ENCODE measurements at regions not wholly inside any gene's neighbourhood (a gene's known extent, or its start where the extent isn't known, plus 50 kb on each side); places are given as distances from the start of the nearest gene placed in this dataset.

DNA sequence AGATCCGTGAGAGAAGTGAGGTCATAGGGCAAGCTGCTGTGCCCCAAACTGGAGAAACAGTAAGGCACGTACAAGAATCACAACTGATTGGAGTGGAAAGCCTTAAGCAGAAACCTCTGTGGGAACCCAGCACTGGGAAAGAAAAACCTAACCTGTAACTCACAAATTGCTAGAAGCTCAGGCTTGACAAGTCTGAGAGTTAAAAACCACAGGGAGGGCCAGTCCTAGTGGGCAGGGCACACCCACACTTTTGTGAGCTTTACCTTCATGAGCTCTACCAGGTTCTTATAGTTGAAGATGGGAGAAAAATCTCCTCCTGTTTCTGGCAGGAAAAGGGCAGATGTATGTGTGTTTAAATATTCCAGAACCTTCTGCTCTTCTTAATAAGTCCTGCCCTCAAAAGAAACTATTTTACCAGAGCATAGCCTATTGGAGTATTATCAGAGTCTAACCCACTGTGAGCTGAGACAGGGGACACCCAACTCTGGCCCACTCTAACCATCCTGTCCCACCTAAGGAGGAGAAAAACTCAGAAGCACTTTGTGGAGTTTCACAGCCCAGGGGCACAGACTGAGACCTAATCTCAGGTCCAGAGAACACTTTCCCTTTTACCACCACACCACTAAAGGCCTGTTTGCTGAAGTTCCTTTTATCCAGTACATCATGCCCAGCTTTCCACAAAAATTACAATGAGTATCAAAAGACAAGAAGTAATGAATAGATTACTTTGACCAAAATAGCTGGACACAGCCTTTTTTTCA, 1265.7 kb upstream of the CHAC2 start:
- TF ChIP-seq, protein P1, sequence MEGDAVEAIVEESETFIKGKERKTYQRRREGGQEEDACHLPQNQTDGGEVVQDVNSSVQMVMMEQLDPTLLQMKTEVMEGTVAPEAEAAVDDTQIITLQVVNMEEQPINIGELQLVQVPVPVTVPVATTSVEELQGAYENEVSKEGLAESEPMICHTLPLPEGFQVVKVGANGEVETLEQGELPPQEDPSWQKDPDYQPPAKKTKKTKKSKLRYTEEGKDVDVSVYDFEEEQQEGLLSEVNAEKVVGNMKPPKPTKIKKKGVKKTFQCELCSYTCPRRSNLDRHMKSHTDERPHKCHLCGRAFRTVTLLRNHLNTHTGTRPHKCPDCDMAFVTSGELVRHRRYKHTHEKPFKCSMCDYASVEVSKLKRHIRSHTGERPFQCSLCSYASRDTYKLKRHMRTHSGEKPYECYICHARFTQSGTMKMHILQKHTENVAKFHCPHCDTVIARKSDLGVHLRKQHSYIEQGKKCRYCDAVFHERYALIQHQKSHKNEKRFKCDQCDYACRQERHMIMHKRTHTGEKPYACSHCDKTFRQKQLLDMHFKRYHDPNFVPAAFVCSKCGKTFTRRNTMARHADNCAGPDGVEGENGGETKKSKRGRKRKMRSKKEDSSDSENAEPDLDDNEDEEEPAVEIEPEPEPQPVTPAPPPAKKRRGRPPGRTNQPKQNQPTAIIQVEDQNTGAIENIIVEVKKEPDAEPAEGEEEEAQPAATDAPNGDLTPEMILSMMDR (conservative IDR thresholded peaks at IDR 0.05; ENCODE audit: low read depth in 2 of 2): no peak
- TF ChIP-seq POLR2AphosphoS5 (IDR thresholded peaks at IDR 0.05; ENCODE audit: low read depth) (no peak), CREB1 (CRISPR knock-in tag; IDR thresholded peaks at IDR 0.05; ENCODE audit: low read depth) (no peak), EZH2 (IDR thresholded peaks at IDR 0.05; ENCODE audit: low read depth, unreplicated experiment) (no peak), NANOG (IDR thresholded peaks at IDR 0.05; ENCODE audit: borderline replicate concordance) (no peak), EZH2phosphoT487 (IDR thresholded peaks at IDR 0.05; ENCODE audit: unreplicated experiment) (no peak), ETS1 (IDR thresholded peaks at IDR 0.05) (no peak), ZNF331 (CRISPR knock-in tag; IDR thresholded peaks at IDR 0.05; ENCODE audit: low read depth) (no peak)
- TF ChIP-seq, protein P2, sequence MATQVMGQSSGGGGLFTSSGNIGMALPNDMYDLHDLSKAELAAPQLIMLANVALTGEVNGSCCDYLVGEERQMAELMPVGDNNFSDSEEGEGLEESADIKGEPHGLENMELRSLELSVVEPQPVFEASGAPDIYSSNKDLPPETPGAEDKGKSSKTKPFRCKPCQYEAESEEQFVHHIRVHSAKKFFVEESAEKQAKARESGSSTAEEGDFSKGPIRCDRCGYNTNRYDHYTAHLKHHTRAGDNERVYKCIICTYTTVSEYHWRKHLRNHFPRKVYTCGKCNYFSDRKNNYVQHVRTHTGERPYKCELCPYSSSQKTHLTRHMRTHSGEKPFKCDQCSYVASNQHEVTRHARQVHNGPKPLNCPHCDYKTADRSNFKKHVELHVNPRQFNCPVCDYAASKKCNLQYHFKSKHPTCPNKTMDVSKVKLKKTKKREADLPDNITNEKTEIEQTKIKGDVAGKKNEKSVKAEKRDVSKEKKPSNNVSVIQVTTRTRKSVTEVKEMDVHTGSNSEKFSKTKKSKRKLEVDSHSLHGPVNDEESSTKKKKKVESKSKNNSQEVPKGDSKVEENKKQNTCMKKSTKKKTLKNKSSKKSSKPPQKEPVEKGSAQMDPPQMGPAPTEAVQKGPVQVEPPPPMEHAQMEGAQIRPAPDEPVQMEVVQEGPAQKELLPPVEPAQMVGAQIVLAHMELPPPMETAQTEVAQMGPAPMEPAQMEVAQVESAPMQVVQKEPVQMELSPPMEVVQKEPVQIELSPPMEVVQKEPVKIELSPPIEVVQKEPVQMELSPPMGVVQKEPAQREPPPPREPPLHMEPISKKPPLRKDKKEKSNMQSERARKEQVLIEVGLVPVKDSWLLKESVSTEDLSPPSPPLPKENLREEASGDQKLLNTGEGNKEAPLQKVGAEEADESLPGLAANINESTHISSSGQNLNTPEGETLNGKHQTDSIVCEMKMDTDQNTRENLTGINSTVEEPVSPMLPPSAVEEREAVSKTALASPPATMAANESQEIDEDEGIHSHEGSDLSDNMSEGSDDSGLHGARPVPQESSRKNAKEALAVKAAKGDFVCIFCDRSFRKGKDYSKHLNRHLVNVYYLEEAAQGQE (IDR thresholded peaks at IDR 0.05; ENCODE audit: unreplicated experiment): no peak

Measured in GM23338 (cell line).